PFSK-1 (cell line): ENCODE measurements at regions not wholly inside any gene's neighbourhood (a gene's known extent, or its start where the extent isn't known, plus 50 kb on each side); places are given as distances from the start of the nearest gene placed in this dataset.

ENCODE experiments used
- TAF1 ChIP-seq: IDR thresholded peaks from 2 replicates; pipeline ENCODE4 v1.6.1; 2012; ENCODE audit warnings: low read length, control low read depth, borderline replicate concordance; ENCODE audit not compliant: insufficient read depth
- TF ChIP-seq, protein P1 (sequence below), 2 experiments: IDR thresholded peaks; 2 replicates each; pipeline versions ENCODE4 v1.6.1 to v1.8.0; 2011 to 2012; ENCODE audit warnings: low read depth in 2 of 2, low read length in 2 of 2, control low read depth in 1 of 2, inconsistent platforms in 1 of 2, mild to moderate bottlenecking in 1 of 2, moderate library complexity in 1 of 2; ENCODE audit not compliant: insufficient read depth in 1 of 2

DNA sequence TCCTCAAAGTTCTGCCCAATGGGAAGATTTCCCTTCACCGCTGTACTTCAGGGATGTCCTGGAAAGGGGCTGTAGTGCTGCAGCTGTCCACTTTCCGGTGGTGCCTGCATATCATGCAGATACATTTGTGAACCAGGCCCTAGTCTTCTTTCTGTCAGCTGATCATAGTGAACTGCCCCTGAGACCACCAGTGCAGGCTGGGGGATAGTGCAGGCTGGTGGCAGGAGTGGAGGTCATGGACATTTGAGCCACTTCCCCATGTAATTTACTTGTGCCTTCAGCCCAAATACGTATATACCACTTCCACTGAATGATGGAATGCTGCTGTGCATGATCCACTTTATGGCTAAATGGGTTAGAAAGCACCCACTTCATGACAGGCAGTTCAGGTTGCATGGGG lies 120.0 kb downstream of the ZNF280B start:
- TF ChIP-seq, protein P1, sequence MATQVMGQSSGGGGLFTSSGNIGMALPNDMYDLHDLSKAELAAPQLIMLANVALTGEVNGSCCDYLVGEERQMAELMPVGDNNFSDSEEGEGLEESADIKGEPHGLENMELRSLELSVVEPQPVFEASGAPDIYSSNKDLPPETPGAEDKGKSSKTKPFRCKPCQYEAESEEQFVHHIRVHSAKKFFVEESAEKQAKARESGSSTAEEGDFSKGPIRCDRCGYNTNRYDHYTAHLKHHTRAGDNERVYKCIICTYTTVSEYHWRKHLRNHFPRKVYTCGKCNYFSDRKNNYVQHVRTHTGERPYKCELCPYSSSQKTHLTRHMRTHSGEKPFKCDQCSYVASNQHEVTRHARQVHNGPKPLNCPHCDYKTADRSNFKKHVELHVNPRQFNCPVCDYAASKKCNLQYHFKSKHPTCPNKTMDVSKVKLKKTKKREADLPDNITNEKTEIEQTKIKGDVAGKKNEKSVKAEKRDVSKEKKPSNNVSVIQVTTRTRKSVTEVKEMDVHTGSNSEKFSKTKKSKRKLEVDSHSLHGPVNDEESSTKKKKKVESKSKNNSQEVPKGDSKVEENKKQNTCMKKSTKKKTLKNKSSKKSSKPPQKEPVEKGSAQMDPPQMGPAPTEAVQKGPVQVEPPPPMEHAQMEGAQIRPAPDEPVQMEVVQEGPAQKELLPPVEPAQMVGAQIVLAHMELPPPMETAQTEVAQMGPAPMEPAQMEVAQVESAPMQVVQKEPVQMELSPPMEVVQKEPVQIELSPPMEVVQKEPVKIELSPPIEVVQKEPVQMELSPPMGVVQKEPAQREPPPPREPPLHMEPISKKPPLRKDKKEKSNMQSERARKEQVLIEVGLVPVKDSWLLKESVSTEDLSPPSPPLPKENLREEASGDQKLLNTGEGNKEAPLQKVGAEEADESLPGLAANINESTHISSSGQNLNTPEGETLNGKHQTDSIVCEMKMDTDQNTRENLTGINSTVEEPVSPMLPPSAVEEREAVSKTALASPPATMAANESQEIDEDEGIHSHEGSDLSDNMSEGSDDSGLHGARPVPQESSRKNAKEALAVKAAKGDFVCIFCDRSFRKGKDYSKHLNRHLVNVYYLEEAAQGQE (IDR thresholded peaks at IDR 0.05; ENCODE audit: insufficient read depth in 1 of 2, low read depth in 2 of 2, low read length in 2 of 2), result no peak
- TF ChIP-seq TAF1, result no peak
